ENCODE measurements at regions not wholly inside any gene's neighbourhood (a gene's known extent, or its start where the extent isn't known, plus 50 kb on each side); places are given as distances from the start of the nearest gene placed in this dataset.
A peak's percentile ranks its signal among the peaks of the same experiment; 100 is the strongest.

DNA sequence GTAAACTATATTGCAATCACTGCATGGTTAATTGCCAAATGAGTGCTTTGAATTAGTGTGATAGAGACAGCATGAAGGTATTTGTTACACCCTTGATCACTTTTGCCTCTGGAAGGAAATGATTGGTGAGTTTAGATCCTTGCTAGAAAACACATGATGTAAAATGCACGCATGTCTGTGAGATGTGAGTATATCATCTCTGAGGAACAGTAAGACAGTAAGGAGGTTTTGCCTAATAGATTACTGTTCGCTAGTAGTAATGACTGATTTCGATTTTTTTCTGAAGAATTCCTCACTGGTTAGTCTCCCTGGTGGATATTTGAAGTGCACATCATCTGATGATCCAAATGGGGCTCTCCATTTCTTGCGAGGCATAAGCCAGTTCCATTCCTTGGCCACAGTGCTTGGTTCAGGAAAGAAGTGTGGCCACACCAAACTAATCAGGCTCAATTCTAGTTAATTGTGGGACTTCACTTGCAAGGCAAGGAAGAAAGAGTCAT is 156.4 kb upstream of the ADRA1B start:
- Histone ChIP-seq H3K36me3 (ENCODE audit: control insufficient read depth in 1 of 2, insufficient read depth in 2 of 2, low read length in 2 of 2) (no peaks in the 10 kb centered on the region), H3K27ac (ENCODE audit: low read depth, low read length) (no peak overlapping the region), H3K27me3 (ENCODE audit: control insufficient read depth in 1 of 2, insufficient read depth in 2 of 2, low read length in 2 of 2) (no peaks in the 10 kb centered on the region), H3K9me3 (ENCODE audit: control insufficient read depth in 1 of 2, low read length in 2 of 2) (no peaks in the 10 kb centered on the region), H3K4me3 (ENCODE audit: low read depth in 1 of 2, low read length in 2 of 2) (no peak overlapping the region), H3K4me1 (ENCODE audit: control insufficient read depth in 1 of 2, insufficient read depth in 2 of 2, low read length in 2 of 2) (no peaks in the 10 kb centered on the region), H3K9ac (ENCODE audit: low read depth in 1 of 2, low read length in 2 of 2) (no peak overlapping the region)

DNA sequence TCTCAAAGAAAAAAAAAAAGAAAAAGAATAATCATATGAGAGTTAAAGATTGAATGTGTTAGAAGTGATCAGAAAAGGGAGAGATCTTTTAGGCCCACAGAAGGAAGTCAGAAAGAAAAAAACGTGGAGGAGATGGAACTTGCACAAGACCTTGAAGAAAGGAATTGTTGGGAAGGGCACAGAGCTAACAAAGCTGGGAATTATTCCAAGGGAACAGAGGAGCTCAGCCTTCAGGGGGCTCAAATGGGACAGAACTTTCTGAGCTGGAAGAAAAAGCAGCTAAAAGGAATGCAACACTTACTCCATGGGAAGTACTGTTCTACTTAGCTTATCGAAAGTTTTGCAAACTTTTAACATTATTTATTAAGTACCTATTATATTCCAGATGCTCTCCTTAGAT is 153.4 kb upstream of the ADRA1B start:
- Histone ChIP-seq H3K9me3 (ENCODE audit: control insufficient read depth in 1 of 2, low read length in 2 of 2) (no peaks in the 10 kb centered on the region), H3K27me3 (ENCODE audit: control insufficient read depth in 1 of 2, insufficient read depth in 2 of 2, low read length in 2 of 2) (no peaks in the 10 kb centered on the region), H3K27ac (ENCODE audit: low read depth, low read length) (no peak overlapping the region), H3K4me1 (ENCODE audit: control insufficient read depth in 1 of 2, insufficient read depth in 2 of 2, low read length in 2 of 2) (no peaks in the 10 kb centered on the region), H3K4me3 (ENCODE audit: low read depth in 1 of 2, low read length in 2 of 2) (no peak overlapping the region), H3K36me3 (ENCODE audit: control insufficient read depth in 1 of 2, insufficient read depth in 2 of 2, low read length in 2 of 2) (no peaks in the 10 kb centered on the region), H3K9ac (ENCODE audit: low read depth in 1 of 2, low read length in 2 of 2) (no peak overlapping the region)

DNA sequence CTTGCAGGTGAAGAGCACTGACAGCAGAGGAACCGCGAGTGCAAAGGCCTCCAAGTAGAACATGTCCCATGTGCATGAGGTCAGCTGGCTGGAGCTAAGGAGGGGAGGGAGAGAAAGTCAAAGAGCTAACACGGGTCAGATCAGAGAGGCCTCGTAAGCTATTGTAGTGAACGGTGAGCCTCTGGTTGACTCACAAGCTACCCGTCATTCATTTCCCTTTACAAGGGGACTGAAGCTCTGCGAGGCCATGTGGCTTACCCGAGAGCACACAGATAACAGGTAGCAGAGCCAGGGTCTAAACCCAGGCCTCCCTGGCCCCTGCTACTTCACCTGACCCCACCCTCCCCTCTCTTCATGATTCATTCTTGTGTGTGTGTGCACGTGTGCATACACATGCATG is 152.7 kb upstream of the ADRA1B start:
- Histone ChIP-seq H3K36me3 (ENCODE audit: control insufficient read depth in 1 of 2, insufficient read depth in 2 of 2, low read length in 2 of 2) (no peaks in the 10 kb centered on the region), H3K27ac (ENCODE audit: low read depth, low read length) (no peak overlapping the region), H3K27me3 (ENCODE audit: control insufficient read depth in 1 of 2, insufficient read depth in 2 of 2, low read length in 2 of 2) (no peaks in the 10 kb centered on the region), H3K9me3 (ENCODE audit: control insufficient read depth in 1 of 2, low read length in 2 of 2) (no peaks in the 10 kb centered on the region), H3K9ac (ENCODE audit: low read depth in 1 of 2, low read length in 2 of 2) (no peak overlapping the region), H3K4me3 (ENCODE audit: low read depth in 1 of 2, low read length in 2 of 2) (no peak overlapping the region), H3K4me1 (ENCODE audit: control insufficient read depth in 1 of 2, insufficient read depth in 2 of 2, low read length in 2 of 2) (no peaks in the 10 kb centered on the region)

DNA sequence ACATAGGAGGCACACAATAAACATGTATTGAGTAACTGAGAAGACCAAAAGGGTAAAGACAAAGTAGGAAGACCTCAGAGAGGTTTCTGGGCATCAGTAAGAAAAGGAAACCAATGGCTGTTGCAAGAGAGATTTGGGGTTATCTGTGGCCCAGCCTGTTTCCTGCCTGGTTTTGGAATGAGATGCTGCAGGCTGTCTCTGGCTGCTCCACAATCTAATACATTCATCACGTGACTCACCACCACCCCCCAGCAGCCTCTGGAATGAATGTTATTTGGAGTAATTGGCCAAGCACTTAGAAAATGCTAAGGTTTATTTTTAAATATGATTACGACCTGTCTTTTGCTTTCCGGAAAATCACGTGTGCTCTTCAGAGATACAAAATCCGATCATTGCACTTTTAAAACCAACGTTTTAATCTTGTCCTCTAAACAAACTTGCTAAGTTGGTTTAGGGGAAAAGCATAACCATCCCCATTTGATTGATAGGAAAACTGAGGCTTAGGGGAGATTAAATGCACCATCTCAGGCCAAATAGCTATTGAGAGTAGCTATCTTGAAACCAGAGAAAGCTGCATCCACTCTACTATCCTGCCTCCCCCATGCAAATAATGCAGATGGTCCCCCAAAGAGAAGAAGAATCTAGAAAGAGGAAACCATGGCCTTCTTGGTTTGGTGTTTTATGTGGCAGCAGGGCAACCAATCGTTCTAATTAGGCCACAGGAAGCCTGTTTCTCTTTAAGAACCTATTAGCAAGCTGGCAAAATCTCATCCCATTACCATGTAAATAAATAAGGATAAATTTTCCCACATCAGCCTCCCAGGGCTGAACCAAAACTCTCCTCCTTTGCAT is 151.8 kb upstream of the ADRA1B start:
- H3K4me1 ChIP-seq (ENCODE audit: control insufficient read depth in 1 of 2, insufficient read depth in 2 of 2, low read length in 2 of 2), result no peaks in the 10 kb centered on the region
- no peak overlapping the region for H3K4me3 ChIP-seq (ENCODE audit: low read depth in 1 of 2, low read length in 2 of 2)
- H3K9me3 ChIP-seq (ENCODE audit: control insufficient read depth in 1 of 2, low read length in 2 of 2), result no peaks in the 10 kb centered on the region
- H3K36me3 ChIP-seq (ENCODE audit: control insufficient read depth in 1 of 2, insufficient read depth in 2 of 2, low read length in 2 of 2), result no peaks in the 10 kb centered on the region
- H3K27me3 ChIP-seq (ENCODE audit: control insufficient read depth in 1 of 2, insufficient read depth in 2 of 2, low read length in 2 of 2), result no peaks in the 10 kb centered on the region
- no peak overlapping the region for H3K27ac ChIP-seq (ENCODE audit: low read depth, low read length)
- no peak overlapping the region for H3K9ac ChIP-seq (ENCODE audit: low read depth in 1 of 2, low read length in 2 of 2)

DNA sequence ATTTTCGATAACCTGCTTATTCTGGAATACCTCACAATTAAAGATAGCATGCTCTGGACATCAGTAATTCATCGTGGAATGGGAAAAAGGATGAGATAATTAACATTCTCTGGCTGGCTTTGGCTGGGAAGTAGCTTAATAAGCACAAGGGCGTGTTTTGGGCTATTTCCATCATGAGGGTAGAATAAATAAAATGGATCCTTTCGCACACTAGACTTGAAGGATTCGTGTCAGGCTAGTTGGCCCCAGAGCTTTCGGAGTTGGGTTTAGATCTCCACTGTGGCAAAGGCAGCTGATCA is 151.2 kb upstream of the ADRA1B start:
- Histone ChIP-seq H3K4me3 (ENCODE audit: low read depth in 1 of 2, low read length in 2 of 2) (no peak overlapping the region), H3K4me1 (ENCODE audit: control insufficient read depth in 1 of 2, insufficient read depth in 2 of 2, low read length in 2 of 2) (no peaks in the 10 kb centered on the region), H3K9me3 (ENCODE audit: control insufficient read depth in 1 of 2, low read length in 2 of 2) (no peaks in the 10 kb centered on the region), H3K27ac (ENCODE audit: low read depth, low read length) (no peak overlapping the region), H3K36me3 (ENCODE audit: control insufficient read depth in 1 of 2, insufficient read depth in 2 of 2, low read length in 2 of 2) (no peaks in the 10 kb centered on the region), H3K9ac (ENCODE audit: low read depth in 1 of 2, low read length in 2 of 2) (no peak overlapping the region), H3K27me3 (ENCODE audit: control insufficient read depth in 1 of 2, insufficient read depth in 2 of 2, low read length in 2 of 2) (no peaks in the 10 kb centered on the region)

DNA sequence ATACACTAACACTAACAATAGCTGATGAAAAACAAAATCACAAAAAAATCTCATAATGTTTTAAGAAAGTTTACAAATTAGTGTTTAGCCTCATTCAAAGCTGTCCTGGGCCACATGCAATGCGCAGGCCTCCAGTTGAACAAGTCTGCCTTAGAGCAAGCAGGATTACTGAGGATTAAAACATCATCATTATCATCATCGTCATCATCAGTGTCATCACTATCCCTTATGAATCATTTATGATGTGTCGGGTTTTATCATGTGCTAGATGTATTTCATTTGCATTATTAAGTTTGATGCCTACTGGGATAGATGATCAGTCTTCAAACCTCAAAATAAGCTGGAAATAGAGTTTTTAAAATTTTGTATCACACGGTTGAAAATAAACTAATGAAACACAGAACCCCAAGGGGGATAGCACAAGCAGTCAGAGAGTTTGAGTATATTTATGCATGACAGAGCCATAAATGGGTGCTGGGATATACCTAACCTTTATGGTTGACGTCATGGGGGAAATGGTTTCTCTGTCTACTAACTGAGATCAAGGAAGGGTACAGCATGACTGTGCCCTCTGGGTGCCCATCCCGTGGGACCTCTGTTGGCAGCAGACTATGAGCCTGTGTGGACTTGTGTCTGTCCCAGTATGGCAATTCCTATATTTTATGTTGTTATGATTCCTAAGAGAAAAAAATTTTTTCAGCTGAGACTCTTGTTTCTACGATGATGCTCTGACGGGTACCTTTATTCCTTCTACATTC is 150.3 kb upstream of the ADRA1B start:
- H3K9me3 ChIP-seq (ENCODE audit: control insufficient read depth in 1 of 2, low read length in 2 of 2), result no peaks in the 10 kb centered on the region
- H3K9ac ChIP-seq (ENCODE audit: low read depth in 1 of 2, low read length in 2 of 2), result no peak overlapping the region
- H3K27ac ChIP-seq (ENCODE audit: low read depth, low read length), result no peak overlapping the region
- no peaks in the 10 kb centered on the region for H3K4me1 ChIP-seq (ENCODE audit: control insufficient read depth in 1 of 2, insufficient read depth in 2 of 2, low read length in 2 of 2)
- no peaks in the 10 kb centered on the region for H3K27me3 ChIP-seq (ENCODE audit: control insufficient read depth in 1 of 2, insufficient read depth in 2 of 2, low read length in 2 of 2)
- H3K4me3 ChIP-seq (ENCODE audit: low read depth in 1 of 2, low read length in 2 of 2), result no peak overlapping the region
- no peaks in the 10 kb centered on the region for H3K36me3 ChIP-seq (ENCODE audit: control insufficient read depth in 1 of 2, insufficient read depth in 2 of 2, low read length in 2 of 2)

DNA sequence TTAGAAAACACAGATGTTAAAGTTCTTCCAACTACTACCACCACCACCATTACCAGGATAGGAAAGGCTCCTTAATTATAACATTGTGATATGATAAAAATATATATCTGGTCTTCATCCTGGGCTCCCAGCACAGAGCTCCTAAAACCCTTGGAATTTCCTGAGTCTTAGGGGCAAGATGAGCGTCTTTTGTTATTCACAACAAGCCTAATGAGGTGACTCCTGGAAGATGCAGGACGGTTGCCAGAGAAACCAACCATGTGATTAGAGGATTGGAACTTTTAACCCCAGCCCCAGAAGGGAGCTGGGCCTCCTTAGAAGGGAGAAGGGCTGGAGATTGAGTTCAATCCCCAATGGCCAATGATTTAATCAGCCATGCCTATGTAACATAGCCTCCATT is 148.0 kb upstream of the ADRA1B start:
- Histone ChIP-seq H3K4me1 (ENCODE audit: control insufficient read depth in 1 of 2, insufficient read depth in 2 of 2, low read length in 2 of 2) (peaks cover 0 to 4% of the 10 kb centered on the region in 2 donors), H3K4me3 (ENCODE audit: low read depth in 1 of 2, low read length in 2 of 2) (no peak overlapping the region), H3K27me3 (ENCODE audit: control insufficient read depth in 1 of 2, insufficient read depth in 2 of 2, low read length in 2 of 2) (peaks cover 0 to 6% of the 10 kb centered on the region in 2 donors), H3K9me3 (ENCODE audit: control insufficient read depth in 1 of 2, low read length in 2 of 2) (no peaks in the 10 kb centered on the region), H3K27ac (ENCODE audit: low read depth, low read length) (no peak overlapping the region), H3K9ac (ENCODE audit: low read depth in 1 of 2, low read length in 2 of 2) (no peak overlapping the region), H3K36me3 (ENCODE audit: control insufficient read depth in 1 of 2, insufficient read depth in 2 of 2, low read length in 2 of 2) (no peaks in the 10 kb centered on the region)

DNA sequence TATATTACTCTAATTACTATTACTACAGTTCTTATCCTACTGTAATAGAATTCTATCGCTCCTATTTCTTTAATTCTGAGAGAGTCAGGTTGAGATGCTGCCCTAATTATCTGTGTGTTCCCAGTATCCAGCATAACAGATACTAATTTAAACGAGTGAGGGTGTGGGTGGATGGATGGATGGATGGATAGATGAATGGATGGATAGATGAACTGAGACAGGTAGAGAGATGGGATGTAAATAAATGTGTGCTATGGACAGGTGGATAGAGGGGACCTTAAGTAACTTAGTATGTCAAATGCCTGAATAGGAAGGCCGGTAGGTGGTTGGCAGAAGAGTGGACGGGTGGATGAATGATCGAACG is 143.6 kb upstream of the ADRA1B start:
- Histone ChIP-seq H3K4me3 (ENCODE audit: low read depth in 1 of 2, low read length in 2 of 2) (peak overlapping the region in 1 of 2 donors; percentile 9), H3K27me3 (ENCODE audit: control insufficient read depth in 1 of 2, insufficient read depth in 2 of 2, low read length in 2 of 2) (peaks cover 11 to 19% of the 10 kb centered on the region in 2 donors), H3K9me3 (ENCODE audit: control insufficient read depth in 1 of 2, low read length in 2 of 2) (no peaks in the 10 kb centered on the region), H3K4me1 (ENCODE audit: control insufficient read depth in 1 of 2, insufficient read depth in 2 of 2, low read length in 2 of 2) (peaks cover 0 to 4% of the 10 kb centered on the region in 2 donors), H3K36me3 (ENCODE audit: control insufficient read depth in 1 of 2, insufficient read depth in 2 of 2, low read length in 2 of 2) (no peaks in the 10 kb centered on the region), H3K27ac (ENCODE audit: low read depth, low read length) (no peak overlapping the region), H3K9ac (ENCODE audit: low read depth in 1 of 2, low read length in 2 of 2) (no peak overlapping the region)

DNA sequence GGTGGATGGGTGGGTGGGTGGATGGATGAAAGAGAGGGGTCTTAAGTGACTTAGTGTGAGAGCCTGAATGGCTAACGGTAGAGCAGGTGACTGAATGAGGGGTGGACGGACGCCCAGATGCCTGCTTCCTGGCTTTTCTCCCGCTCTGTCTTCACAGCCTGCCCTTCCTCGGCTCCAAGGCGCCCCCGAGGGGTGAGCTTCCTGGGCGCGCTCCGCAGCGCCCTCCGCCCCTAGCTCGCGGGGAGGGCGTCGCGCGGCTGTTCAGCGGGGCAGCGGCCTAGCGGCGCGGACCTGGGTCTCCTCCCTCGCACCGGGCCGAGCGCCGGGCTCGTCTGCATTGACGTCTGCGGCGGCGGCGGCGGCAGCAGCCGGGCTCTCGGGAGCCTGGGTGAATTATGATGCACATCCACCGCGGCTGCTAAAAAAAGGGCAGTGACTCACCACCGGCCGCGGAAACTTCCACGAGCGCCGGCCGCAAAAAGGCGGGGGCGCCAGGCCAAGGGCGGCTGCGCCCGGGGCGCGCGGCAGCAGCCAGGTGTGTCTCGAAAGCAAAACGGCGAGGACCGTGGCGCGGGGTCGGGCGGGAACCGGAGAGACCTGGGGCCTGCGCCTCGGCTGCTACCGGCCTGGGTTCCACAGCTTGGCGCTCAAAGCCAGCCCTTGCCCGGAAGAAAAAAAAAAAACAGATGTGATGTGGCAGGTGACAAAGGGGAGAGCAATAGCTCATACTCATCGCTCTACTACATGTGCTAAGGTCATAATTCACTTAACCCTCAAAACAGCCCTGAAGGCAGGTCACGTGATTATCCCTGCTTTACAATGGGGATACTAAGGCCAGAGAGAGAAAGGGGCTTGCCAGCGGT is 143.0 kb upstream of the ADRA1B start:
- Histone ChIP-seq H3K36me3 (ENCODE audit: control insufficient read depth in 1 of 2, insufficient read depth in 2 of 2, low read length in 2 of 2) (no peaks in the 10 kb centered on the region), H3K4me3 (ENCODE audit: low read depth in 1 of 2, low read length in 2 of 2) (peak overlapping the region; percentile 48 to 55), H3K27ac (ENCODE audit: low read depth, low read length) (no peak overlapping the region), H3K9ac (ENCODE audit: low read depth in 1 of 2, low read length in 2 of 2) (no peak overlapping the region), H3K9me3 (ENCODE audit: control insufficient read depth in 1 of 2, low read length in 2 of 2) (no peaks in the 10 kb centered on the region), H3K27me3 (ENCODE audit: control insufficient read depth in 1 of 2, insufficient read depth in 2 of 2, low read length in 2 of 2) (peaks cover 11 to 19% of the 10 kb centered on the region in 2 donors), H3K4me1 (ENCODE audit: control insufficient read depth in 1 of 2, insufficient read depth in 2 of 2, low read length in 2 of 2) (peaks cover 0 to 4% of the 10 kb centered on the region in 2 donors)

Data from duodenal mucosa (tissue), 2 donors.